ENCODE measurements at regions not wholly inside any gene's neighbourhood (a gene's known extent, or its start where the extent isn't known, plus 50 kb on each side); places are given as distances from the start of the nearest gene placed in this dataset.
"Not testable (repeated sequence)": the region's sequence is repeated elsewhere in the genome, so short reads cannot be mapped to it uniquely, and the experiment has no call there.

DNA sequence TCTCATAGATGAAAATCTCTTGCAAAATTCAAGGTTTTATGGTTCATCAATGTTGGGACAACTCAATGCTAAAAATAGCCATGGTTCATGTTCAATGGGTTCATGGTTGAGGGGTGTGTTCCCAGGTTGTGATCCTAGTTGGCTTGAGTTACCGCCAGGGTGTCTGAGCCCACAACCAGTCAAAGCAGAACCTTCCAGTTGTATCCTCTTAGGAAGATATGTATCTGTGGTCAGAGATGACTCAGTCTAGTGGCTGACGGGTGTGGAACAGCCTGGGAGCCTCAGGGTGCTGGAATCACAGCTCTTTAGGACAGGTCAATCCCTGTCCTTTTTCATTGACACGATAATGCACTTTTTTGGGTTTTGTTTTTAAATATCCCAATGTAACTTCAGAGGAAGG is 192.3 kb upstream of the NR3C2 start:
- no peak for DNase-seq (ENCODE audit: low read depth)
- TF ChIP-seq, protein P1, sequence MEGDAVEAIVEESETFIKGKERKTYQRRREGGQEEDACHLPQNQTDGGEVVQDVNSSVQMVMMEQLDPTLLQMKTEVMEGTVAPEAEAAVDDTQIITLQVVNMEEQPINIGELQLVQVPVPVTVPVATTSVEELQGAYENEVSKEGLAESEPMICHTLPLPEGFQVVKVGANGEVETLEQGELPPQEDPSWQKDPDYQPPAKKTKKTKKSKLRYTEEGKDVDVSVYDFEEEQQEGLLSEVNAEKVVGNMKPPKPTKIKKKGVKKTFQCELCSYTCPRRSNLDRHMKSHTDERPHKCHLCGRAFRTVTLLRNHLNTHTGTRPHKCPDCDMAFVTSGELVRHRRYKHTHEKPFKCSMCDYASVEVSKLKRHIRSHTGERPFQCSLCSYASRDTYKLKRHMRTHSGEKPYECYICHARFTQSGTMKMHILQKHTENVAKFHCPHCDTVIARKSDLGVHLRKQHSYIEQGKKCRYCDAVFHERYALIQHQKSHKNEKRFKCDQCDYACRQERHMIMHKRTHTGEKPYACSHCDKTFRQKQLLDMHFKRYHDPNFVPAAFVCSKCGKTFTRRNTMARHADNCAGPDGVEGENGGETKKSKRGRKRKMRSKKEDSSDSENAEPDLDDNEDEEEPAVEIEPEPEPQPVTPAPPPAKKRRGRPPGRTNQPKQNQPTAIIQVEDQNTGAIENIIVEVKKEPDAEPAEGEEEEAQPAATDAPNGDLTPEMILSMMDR (IDR thresholded peaks at IDR 0.05; ENCODE audit: control insufficient read depth, extremely low read depth, insufficient read depth) = no peak
- no peak overlapping the region for H3K4me3 ChIP-seq (ENCODE audit: low read depth, low read length)

DNA sequence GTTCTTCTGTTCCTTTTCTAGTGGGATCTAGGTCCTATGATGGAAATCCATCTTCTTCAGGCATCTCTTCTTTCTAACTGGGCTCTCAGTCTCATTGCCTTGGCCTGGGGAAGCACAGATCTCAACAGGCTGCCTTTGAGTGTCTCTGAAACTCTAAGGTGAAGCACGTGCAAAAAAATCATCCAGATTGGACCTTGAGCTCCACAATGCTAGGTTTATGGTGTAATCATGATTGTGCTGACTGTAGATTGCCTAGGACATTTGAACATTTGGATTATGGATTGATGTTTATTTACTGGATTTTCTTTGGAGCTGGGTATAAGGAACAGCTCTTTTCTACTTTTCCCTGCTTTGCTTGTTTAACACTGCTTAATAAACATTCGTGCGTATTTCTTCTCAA is 191.5 kb upstream of the NR3C2 start:
- DNase-seq (ENCODE audit: low read depth) = no peak
- no peak overlapping the region for H3K4me3 ChIP-seq (ENCODE audit: low read depth, low read length)
- TF ChIP-seq, protein P1 (IDR thresholded peaks at IDR 0.05; ENCODE audit: control insufficient read depth, extremely low read depth, insufficient read depth) = no peak

DNA sequence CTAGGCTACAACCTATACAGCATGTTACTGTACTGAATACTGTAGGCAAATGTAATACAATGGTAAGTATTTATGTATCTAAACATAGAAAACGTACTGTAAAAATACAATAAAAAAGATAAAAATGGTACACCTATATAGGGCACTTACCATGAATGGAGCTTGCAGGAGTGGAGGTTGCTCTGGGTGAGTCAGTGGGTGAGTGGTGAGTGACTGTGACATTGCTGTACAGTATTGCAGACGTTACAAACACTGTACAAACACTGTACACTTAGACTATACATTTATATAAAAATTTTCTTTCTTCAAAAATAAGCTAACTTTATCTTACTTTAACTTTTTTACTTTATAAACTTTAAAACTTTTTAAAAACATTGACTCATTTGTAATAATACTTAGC is 190.3 kb upstream of the NR3C2 start:
- no peak overlapping the region for H3K4me3 ChIP-seq (ENCODE audit: low read depth, low read length)
- DNase-seq (ENCODE audit: low read depth) = no peak
- TF ChIP-seq, protein P1 (IDR thresholded peaks at IDR 0.05; ENCODE audit: control insufficient read depth, extremely low read depth, insufficient read depth) = no peak

DNA sequence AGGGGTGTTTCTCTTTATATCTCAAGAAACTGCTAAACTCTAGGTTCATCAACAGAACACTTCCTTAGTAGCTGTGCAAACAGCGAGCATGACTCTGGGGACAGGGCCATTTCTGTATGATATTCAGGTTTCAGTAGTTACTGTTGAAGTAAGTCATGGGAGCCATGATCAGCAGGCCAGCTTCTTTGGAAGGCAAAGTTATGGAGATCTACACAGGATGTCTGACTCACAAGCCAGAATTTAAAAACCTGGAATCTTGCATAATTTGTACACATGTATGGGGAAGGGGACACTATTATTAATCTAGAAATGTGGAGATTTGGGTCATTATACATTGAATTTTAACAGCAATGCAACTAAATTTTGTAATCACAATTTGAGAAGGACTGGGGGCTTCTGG is 187.8 kb upstream of the NR3C2 start:
- TF ChIP-seq, protein P1 (IDR thresholded peaks at IDR 0.05; ENCODE audit: control insufficient read depth, extremely low read depth, insufficient read depth) = no peak
- H3K4me3 ChIP-seq (ENCODE audit: low read depth, low read length) = no peak overlapping the region
- no peak for DNase-seq (ENCODE audit: low read depth)

DNA sequence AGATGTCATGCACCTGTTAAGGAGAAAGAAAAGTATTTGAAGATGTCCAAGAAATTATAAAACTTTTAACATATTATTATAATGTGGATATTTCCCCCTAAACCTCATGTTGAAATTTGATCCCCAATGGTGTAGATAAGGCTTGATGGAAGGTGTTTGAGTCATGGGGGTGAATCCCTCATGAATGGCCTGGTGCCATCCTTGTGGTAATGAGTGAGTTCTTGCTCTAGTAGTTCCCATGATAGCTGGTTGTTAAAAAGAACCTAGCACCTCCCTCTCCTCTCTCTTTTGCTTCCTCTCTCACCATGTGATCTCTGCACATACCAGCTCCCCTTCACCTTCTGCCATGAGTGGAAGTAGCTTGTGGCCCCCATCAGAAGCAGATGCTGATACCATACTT is 176.6 kb upstream of the NR3C2 start:
- H3K4me3 ChIP-seq (ENCODE audit: low read depth, low read length) = no peak overlapping the region
- no peak for DNase-seq (ENCODE audit: low read depth)
- TF ChIP-seq, protein P1 (IDR thresholded peaks at IDR 0.05; ENCODE audit: control insufficient read depth, extremely low read depth, insufficient read depth) = no peak

DNA sequence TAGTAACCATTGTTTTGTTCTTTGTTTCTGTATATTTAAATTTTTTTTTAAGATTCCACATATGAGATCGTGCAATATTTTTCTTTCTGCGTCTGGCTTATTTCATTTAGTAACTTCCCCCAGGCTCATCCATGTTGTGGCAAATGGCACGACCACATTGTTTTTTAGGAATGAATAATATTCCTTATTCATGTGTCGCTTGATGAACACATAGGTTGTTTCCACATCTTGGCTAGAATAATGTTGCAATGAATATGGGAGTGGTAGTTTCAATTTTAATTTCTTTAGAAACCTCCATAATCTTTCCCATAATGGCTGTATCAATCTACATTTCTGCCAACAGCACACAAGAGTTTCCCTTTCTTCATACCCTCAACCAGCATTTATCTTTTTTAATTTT is 166.8 kb upstream of the NR3C2 start:
- H3K4me3 ChIP-seq (ENCODE audit: low read depth, low read length) = no peak overlapping the region
- TF ChIP-seq, protein P1 (IDR thresholded peaks at IDR 0.05; ENCODE audit: control insufficient read depth, extremely low read depth, insufficient read depth) = no peak
- DNase-seq (ENCODE audit: low read depth) = no peak

DNA sequence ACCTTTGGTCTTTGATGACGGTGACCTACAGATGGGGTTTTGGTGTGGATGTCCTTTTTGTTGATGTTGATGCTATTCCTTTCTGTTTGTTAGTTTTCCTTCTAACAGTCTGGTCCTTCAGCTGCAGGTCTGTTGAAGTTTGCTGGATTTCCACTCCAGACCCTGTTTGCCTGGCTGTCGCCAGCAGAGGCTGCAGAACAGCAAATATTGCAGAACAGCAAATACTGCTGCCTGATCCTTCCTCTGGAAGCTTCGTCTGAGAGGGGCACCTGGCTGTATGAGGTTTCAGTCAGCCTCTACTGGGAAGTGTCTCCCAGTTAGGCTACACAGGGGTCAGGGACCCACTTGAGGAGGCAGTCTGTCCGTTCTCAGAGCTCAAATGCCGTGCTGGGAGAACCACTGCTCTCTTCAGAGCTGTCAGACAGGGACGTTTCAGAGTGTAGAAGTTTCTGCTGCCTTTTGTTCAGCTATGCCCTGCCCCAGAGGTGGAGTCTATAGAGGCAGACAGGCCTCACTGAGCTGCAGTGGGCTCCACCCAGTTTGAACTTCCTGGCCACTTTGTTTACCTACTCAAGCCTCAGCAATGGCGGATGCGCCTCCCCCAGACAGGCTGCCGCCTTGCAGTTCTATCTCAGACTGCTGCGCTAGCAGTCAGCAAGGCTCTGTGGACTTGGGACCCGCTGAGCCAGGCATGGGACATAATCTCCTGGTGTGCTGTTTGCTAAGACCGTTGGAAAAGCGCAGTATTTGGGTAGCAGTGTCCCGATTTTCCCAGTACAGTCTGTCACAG is 156.4 kb upstream of the NR3C2 start:
- H3K4me3 ChIP-seq (ENCODE audit: low read depth, low read length) = not testable (repeated sequence)
- peak; percentile 38 for DNase-seq (ENCODE audit: low read depth)
- TF ChIP-seq, protein P1 (IDR thresholded peaks at IDR 0.05; ENCODE audit: control insufficient read depth, extremely low read depth, insufficient read depth) = peak; percentile 37

Data from LNCaP clone FGC (cell line).